Liver (tissue), 8 donors: ENCODE measurements at regions not wholly inside any gene's neighbourhood (a gene's known extent, or its start where the extent isn't known, plus 50 kb on each side); places are given as distances from the start of the nearest gene placed in this dataset.

Source experiments
- DNase-seq: peaks from one replicate; pipeline ENCODE4 v3.0.0-alpha.2; 2017; ENCODE audit warnings: low spot score
- H3K27ac ChIP-seq, 2 donors: one replicate each; pipeline ENCODE4 v1.7.0; 2013; ENCODE audit warnings: inconsistent platforms in 2 of 2, low read length in 2 of 2, control low read depth in 1 of 2, low read depth in 1 of 2, mild to moderate bottlenecking in 1 of 2
- H3K27me3 ChIP-seq, 4 donors: one replicate each; pipeline versions ENCODE4 v1.6.1 to v1.7.0; 2013; ENCODE audit warnings: low read length in 3 of 4, inconsistent platforms in 1 of 4, mild to moderate bottlenecking in 1 of 4, moderate library complexity in 1 of 4; ENCODE audit not compliant: control insufficient read depth in 4 of 4, insufficient read depth in 4 of 4
- H3K36me3 ChIP-seq, 4 donors: one replicate each; pipeline versions ENCODE4 v1.6.1 to v1.7.0; 2013; ENCODE audit warnings: low read length in 3 of 4, mild to moderate bottlenecking in 3 of 4, low read depth in 1 of 4, moderate library complexity in 1 of 4; ENCODE audit not compliant: control insufficient read depth in 4 of 4, insufficient read depth in 3 of 4
- H3K4me1 ChIP-seq, 4 donors: one replicate each; pipeline versions ENCODE4 v1.6.1 to v1.7.0; 2013; ENCODE audit warnings: low read length in 3 of 4, mild to moderate bottlenecking in 3 of 4, moderate library complexity in 1 of 4; ENCODE audit not compliant: control insufficient read depth in 4 of 4, insufficient read depth in 4 of 4
- H3K4me3 ChIP-seq, 3 donors: one replicate each; pipeline versions ENCODE4 v1.6.1 to v1.7.0; 2013; ENCODE audit warnings: low read length in 3 of 3, control low read depth in 1 of 3, low read depth in 1 of 3, mild to moderate bottlenecking in 1 of 3
- H3K9ac ChIP-seq, 2 donors: one replicate each; pipeline ENCODE4 v1.7.0; 2013; ENCODE audit warnings: low read length in 2 of 2, mild to moderate bottlenecking in 2 of 2, moderate library complexity in 2 of 2, control low read depth in 1 of 2, low read depth in 1 of 2
- H3K9me3 ChIP-seq, 4 donors: one replicate each; pipeline versions ENCODE4 v1.6.1 to v1.7.0; 2013; ENCODE audit warnings: low read length in 3 of 4; ENCODE audit not compliant: control insufficient read depth in 4 of 4
- EGR1 ChIP-seq, 2 donors: IDR thresholded peaks; 2 replicates each; pipeline ENCODE4 v1.6.1; 2016 to 2018; ENCODE audit warnings: antibody characterized with exemption in 2 of 2, low read depth in 2 of 2
- FOXA1 ChIP-seq: IDR thresholded peaks from 2 replicates; pipeline ENCODE4 v1.6.1; 2016; ENCODE audit warnings: antibody characterized with exemption
- FOXA2 ChIP-seq: IDR thresholded peaks from 2 replicates; pipeline ENCODE4 v1.6.1; 2016; ENCODE audit warnings: antibody characterized with exemption
- GABPA ChIP-seq, 2 donors: IDR thresholded peaks in 1 of 2; conservative IDR thresholded peaks in 1 of 2; 2 replicates each; pipeline ENCODE4 v1.6.1; 2016; ENCODE audit warnings: antibody characterized with exemption in 2 of 2, mild to moderate bottlenecking in 1 of 2, moderate library complexity in 1 of 2
- HNF4A ChIP-seq, 2 donors: conservative IDR thresholded peaks; 2 replicates each; pipeline ENCODE4 v1.6.1; 2016; ENCODE audit warnings: antibody characterized with exemption in 2 of 2, mild to moderate bottlenecking in 2 of 2
- HNF4G ChIP-seq: IDR thresholded peaks from 2 replicates; pipeline ENCODE4 v1.6.1; 2016; ENCODE audit warnings: antibody characterized with exemption
- JUND ChIP-seq, 2 donors: IDR thresholded peaks; 2 replicates each; pipeline ENCODE4 v1.6.1; 2016; ENCODE audit warnings: antibody characterized with exemption in 2 of 2
- NR2F2 ChIP-seq: IDR thresholded peaks from 2 replicates; pipeline ENCODE4 v1.6.1; 2016; ENCODE audit warnings: antibody characterized with exemption
- RAD21 ChIP-seq, 2 donors: IDR thresholded peaks; 2 replicates each; pipeline ENCODE4 v1.6.1; 2016; ENCODE audit warnings: antibody characterized with exemption in 2 of 2, mild to moderate bottlenecking in 2 of 2
- RXRA ChIP-seq, 2 donors: IDR thresholded peaks; 2 replicates each; pipeline ENCODE4 v1.6.1; 2017 to 2018; ENCODE audit warnings: antibody characterized with exemption in 2 of 2, mild to moderate bottlenecking in 1 of 2
- SP1 ChIP-seq: IDR thresholded peaks from 2 replicates; pipeline ENCODE4 v1.6.1; 2018; ENCODE audit warnings: antibody characterized with exemption, mild to moderate bottlenecking
- TAF1 ChIP-seq: conservative IDR thresholded peaks from 2 replicates; pipeline ENCODE4 v1.6.1; 2016; ENCODE audit warnings: antibody characterized with exemption, mild to moderate bottlenecking
- YY1 ChIP-seq: IDR thresholded peaks from 2 replicates; pipeline ENCODE4 v1.6.1; 2016; ENCODE audit warnings: antibody characterized with exemption, mild to moderate bottlenecking
- WGBS: extraction: QIAGEN DNeasy Blood & Tissue Kit; methylation state at CpG from one replicate; pipeline ENCODE4 v1.1.7; 2013; 5-methylcytosine and 5-hydroxymethylcytosine counted together
- TF ChIP-seq, protein P1 (sequence below): IDR thresholded peaks from 2 replicates; pipeline ENCODE4 v1.6.1; 2016; ENCODE audit warnings: antibody characterized with exemption
- TF ChIP-seq, protein P2 (sequence below): IDR thresholded peaks from 2 replicates; pipeline ENCODE4 v1.6.1; 2016; ENCODE audit warnings: antibody characterized with exemption
- TF ChIP-seq, protein P3 (sequence below): IDR thresholded peaks from 2 replicates; pipeline ENCODE4 v1.6.1; 2016; ENCODE audit warnings: antibody characterized with exemption, mild to moderate bottlenecking
- TF ChIP-seq, protein P4 (sequence below): IDR thresholded peaks from 2 replicates; pipeline ENCODE4 v1.6.1; 2016; ENCODE audit warnings: antibody characterized with exemption
- TF ChIP-seq, protein P5 (sequence below): fragments of 150-350 bp; IDR thresholded peaks from 2 replicates; pipeline ENCODE4 v1.5.1; 2017; ENCODE audit warnings: improper control_type of control experiment, low read depth, low read length; ENCODE audit not compliant: missing input control
- donor health status: healthy.
- donor health status: healthy.
- donor health status: healthy.
- donor health status: healthy.
- donor health status: healthy.

DNA sequence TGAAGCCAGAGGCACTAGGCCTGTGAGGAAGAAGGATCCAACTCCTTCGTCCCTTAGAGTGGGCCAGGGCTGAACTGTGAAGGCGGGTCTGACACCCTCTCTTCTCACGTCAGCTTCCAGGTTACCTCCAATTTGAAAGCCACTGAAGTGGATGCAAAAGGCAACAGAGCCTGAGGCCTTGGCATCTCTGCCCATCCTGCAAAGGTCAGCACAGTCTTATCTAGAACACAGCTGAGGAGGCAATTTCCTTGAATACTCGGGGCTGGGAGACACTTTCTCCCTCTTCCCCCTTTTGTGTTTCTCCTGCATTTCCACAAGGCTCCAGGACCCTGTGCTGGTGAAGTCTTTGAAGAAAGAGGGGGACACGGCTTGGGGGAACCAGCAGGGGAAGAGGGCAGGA, 91.6 kb upstream of the PAX6 start:
- no peaks in the 10 kb centered on the region for H3K9me3 ChIP-seq
- no peak for DNase-seq
- no peak overlapping the region for H3K4me3 ChIP-seq
- TF ChIP-seq HNF4G, result no peak
- TF ChIP-seq YY1, result no peak
- no peak for TF ChIP-seq JUND (IDR thresholded peaks at IDR 0.05)
- no peak for TF ChIP-seq TAF1
- TF ChIP-seq HNF4A (conservative IDR thresholded peaks at IDR 0.05), result no peak
- TF ChIP-seq EGR1 (IDR thresholded peaks at IDR 0.05; ENCODE audit: low read depth in 2 of 2), result no peak
- no peak for TF ChIP-seq RXRA (IDR thresholded peaks at IDR 0.05)
- TF ChIP-seq, protein P1, sequence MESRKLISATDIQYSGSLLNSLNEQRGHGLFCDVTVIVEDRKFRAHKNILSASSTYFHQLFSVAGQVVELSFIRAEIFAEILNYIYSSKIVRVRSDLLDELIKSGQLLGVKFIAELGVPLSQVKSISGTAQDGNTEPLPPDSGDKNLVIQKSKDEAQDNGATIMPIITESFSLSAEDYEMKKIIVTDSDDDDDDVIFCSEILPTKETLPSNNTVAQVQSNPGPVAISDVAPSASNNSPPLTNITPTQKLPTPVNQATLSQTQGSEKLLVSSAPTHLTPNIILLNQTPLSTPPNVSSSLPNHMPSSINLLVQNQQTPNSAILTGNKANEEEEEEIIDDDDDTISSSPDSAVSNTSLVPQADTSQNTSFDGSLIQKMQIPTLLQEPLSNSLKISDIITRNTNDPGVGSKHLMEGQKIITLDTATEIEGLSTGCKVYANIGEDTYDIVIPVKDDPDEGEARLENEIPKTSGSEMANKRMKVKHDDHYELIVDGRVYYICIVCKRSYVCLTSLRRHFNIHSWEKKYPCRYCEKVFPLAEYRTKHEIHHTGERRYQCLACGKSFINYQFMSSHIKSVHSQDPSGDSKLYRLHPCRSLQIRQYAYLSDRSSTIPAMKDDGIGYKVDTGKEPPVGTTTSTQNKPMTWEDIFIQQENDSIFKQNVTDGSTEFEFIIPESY, result no peak
- TF ChIP-seq, protein P2, sequence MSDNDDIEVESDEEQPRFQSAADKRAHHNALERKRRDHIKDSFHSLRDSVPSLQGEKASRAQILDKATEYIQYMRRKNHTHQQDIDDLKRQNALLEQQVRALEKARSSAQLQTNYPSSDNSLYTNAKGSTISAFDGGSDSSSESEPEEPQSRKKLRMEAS, result no peak
- TF ChIP-seq FOXA2, result no peak
- TF ChIP-seq, protein P3, sequence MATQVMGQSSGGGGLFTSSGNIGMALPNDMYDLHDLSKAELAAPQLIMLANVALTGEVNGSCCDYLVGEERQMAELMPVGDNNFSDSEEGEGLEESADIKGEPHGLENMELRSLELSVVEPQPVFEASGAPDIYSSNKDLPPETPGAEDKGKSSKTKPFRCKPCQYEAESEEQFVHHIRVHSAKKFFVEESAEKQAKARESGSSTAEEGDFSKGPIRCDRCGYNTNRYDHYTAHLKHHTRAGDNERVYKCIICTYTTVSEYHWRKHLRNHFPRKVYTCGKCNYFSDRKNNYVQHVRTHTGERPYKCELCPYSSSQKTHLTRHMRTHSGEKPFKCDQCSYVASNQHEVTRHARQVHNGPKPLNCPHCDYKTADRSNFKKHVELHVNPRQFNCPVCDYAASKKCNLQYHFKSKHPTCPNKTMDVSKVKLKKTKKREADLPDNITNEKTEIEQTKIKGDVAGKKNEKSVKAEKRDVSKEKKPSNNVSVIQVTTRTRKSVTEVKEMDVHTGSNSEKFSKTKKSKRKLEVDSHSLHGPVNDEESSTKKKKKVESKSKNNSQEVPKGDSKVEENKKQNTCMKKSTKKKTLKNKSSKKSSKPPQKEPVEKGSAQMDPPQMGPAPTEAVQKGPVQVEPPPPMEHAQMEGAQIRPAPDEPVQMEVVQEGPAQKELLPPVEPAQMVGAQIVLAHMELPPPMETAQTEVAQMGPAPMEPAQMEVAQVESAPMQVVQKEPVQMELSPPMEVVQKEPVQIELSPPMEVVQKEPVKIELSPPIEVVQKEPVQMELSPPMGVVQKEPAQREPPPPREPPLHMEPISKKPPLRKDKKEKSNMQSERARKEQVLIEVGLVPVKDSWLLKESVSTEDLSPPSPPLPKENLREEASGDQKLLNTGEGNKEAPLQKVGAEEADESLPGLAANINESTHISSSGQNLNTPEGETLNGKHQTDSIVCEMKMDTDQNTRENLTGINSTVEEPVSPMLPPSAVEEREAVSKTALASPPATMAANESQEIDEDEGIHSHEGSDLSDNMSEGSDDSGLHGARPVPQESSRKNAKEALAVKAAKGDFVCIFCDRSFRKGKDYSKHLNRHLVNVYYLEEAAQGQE, result no peak
- TF ChIP-seq, protein P4, sequence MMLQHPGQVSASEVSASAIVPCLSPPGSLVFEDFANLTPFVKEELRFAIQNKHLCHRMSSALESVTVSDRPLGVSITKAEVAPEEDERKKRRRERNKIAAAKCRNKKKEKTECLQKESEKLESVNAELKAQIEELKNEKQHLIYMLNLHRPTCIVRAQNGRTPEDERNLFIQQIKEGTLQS, result no peak
- no peak for TF ChIP-seq FOXA1
- TF ChIP-seq RAD21 (IDR thresholded peaks at IDR 0.05), result no peak
- no peak for TF ChIP-seq GABPA (IDR thresholded peaks at IDR 0.05 in 1 of 2, conservative IDR thresholded peaks at IDR 0.05 in 1 of 2)
- TF ChIP-seq, protein P5, sequence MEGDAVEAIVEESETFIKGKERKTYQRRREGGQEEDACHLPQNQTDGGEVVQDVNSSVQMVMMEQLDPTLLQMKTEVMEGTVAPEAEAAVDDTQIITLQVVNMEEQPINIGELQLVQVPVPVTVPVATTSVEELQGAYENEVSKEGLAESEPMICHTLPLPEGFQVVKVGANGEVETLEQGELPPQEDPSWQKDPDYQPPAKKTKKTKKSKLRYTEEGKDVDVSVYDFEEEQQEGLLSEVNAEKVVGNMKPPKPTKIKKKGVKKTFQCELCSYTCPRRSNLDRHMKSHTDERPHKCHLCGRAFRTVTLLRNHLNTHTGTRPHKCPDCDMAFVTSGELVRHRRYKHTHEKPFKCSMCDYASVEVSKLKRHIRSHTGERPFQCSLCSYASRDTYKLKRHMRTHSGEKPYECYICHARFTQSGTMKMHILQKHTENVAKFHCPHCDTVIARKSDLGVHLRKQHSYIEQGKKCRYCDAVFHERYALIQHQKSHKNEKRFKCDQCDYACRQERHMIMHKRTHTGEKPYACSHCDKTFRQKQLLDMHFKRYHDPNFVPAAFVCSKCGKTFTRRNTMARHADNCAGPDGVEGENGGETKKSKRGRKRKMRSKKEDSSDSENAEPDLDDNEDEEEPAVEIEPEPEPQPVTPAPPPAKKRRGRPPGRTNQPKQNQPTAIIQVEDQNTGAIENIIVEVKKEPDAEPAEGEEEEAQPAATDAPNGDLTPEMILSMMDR, result no peak
- TF ChIP-seq SP1, result no peak
- no peak for TF ChIP-seq NR2F2
- no peak overlapping the region for H3K27ac ChIP-seq
- H3K9ac ChIP-seq, result no peak overlapping the region
- no peaks in the 10 kb centered on the region for H3K36me3 ChIP-seq
- H3K4me1 ChIP-seq, result peaks cover 4 to 20% (median 15%) of the 10 kb centered on the region in 4 donors
- no peaks in the 10 kb centered on the region for H3K27me3 ChIP-seq
- WGBS, result 70% methylated on average over 5 of the region's 5 CpGs
